NCI-H2107 (cell line): ENCODE measurements at regions not wholly inside any gene's neighbourhood (a gene's known extent, or its start where the extent isn't known, plus 50 kb on each side); places are given as distances from the start of the nearest gene placed in this dataset.
"Not testable (repeated sequence)": the region's sequence is repeated elsewhere in the genome, so short reads cannot be mapped to it uniquely, and the experiment has no call there.

Experiments
- DNase-seq: peaks from one replicate; lab custom pipeline; 2025; lab: John Stamatoyannopoulos, UW

- DNase-seq: no peak
These were observed 436.2 kb downstream of the FAT4 start for GRCh38 chr4:125750828-125751466.

GRCh38 chr4:125758438-125758837 lies 443.7 kb downstream of the FAT4 start:
- no peak for DNase-seq

- no peak for DNase-seq
These were observed 445.6 kb downstream of the FAT4 start for GRCh38 chr4:125760201-125760819.

GRCh38 chr4:125760956-125761355 lies 446.2 kb downstream of the FAT4 start:
- no peak for DNase-seq

GRCh38 chr4:125762537-125762936 lies 447.8 kb downstream of the FAT4 start:
- DNase-seq: no peak

GRCh38 chr4:125765941-125766340 lies 451.2 kb downstream of the FAT4 start:
- no peak for DNase-seq

- no peak for DNase-seq
These were observed 456.2 kb downstream of the FAT4 start for GRCh38 chr4:125770814-125771398.

GRCh38 chr4:125772680-125773079 lies 457.9 kb downstream of the FAT4 start:
- no peak for DNase-seq

- no peak for DNase-seq
These were observed 458.7 kb downstream of the FAT4 start for GRCh38 chr4:125773502-125773901.

GRCh38 chr4:125773931-125774330 lies 459.2 kb downstream of the FAT4 start:
- no peak for DNase-seq

- no peak for DNase-seq
These were observed 461.4 kb downstream of the FAT4 start for GRCh38 chr4:125776146-125776545.

- no peak for DNase-seq
These were observed 465.4 kb downstream of the FAT4 start for GRCh38 chr4:125780164-125780563.

- no peak for DNase-seq
These were observed 466.0 kb downstream of the FAT4 start for GRCh38 chr4:125780747-125781146.

- no peak for DNase-seq
These were observed 466.9 kb downstream of the FAT4 start for GRCh38 chr4:125781651-125782050.

- no peak for DNase-seq
These were observed 470.0 kb downstream of the FAT4 start for GRCh38 chr4:125784741-125785140.

GRCh38 chr4:125787707-125788106 lies 473.0 kb downstream of the FAT4 start:
- no peak for DNase-seq

GRCh38 chr4:125789023-125789422 lies 474.3 kb downstream of the FAT4 start:
- DNase-seq: no peak

- no peak for DNase-seq
These were observed 477.1 kb downstream of the FAT4 start for GRCh38 chr4:125791896-125792295.

- no peak for DNase-seq
These were observed 480.2 kb downstream of the FAT4 start for GRCh38 chr4:125794989-125795388.

- no peak for DNase-seq
These were observed 481.4 kb downstream of the FAT4 start for GRCh38 chr4:125796138-125796537.

GRCh38 chr4:125797621-125798020 lies 482.9 kb downstream of the FAT4 start:
- not testable (repeated sequence) for DNase-seq

GRCh38 chr4:125801373-125801772 lies 486.6 kb downstream of the FAT4 start:
- no peak for DNase-seq

GRCh38 chr4:125801924-125802323 lies 487.2 kb downstream of the FAT4 start:
- no peak for DNase-seq

GRCh38 chr4:125808022-125808421 lies 493.3 kb downstream of the FAT4 start:
- no peak for DNase-seq
